DMS153 treated with DMSO at 0.1 percent for 48 hours (cell line): ENCODE measurements at regions not wholly inside any gene's neighbourhood (a gene's known extent, or its start where the extent isn't known, plus 50 kb on each side); places are given as distances from the start of the nearest gene placed in this dataset.

Experiments
- DNase-seq: peaks from one replicate; lab custom pipeline; 2025; ENCODE audit not compliant: unreplicated experiment; lab: John Stamatoyannopoulos, UW

GRCh38 chr15:62459875-62460274 is 294.8 kb upstream of the C2CD4B start:
- DNase-seq, result no peak

DNA sequence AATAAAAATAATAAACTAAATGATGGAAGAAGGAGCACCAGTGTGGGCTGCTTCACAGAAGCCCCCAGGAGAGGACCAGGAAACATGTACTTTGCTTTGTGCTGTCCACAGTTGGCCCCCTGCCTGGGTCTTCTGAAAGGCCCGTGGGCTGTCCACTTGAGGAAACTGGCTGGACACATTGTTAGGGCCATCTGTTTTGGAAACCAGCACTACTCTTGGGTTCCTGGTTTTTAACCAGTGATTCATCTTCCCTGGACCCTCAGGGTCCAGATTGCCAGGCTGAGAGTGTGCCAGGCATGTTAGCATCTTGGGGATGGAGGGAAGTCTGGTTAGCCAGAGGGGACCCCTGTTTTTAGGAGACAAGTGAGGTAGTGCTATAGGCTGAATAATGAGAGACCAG is 297.2 kb upstream of the C2CD4B start:
- DNase-seq, result no peak

- DNase-seq, result no peak
Measured at GRCh38 chr15:62462721-62463120, 297.6 kb upstream of the C2CD4B start.

- DNase-seq, result no peak
Measured at GRCh38 chr15:62464705-62465104, 299.6 kb upstream of the C2CD4B start.

DNA sequence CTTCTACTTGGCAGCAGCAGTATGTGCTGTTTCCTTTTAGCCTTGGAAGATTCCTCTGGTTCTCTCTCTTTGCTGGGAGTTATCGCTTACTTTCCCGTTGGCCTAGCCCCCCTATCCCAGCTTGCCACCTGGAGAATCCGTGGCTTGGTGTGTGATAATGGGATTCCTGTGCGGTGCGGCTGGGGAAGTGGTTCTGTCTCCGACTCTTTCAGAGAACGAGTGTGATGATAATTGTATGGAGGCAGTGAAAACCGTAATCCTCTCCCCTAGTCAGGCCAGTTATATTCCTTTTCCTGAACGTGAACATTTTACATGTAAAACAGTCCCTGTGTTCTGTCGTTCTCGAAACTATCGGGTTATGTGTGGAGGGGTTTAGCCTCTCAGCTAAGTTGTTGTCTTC is 300.1 kb upstream of the C2CD4B start:
- DNase-seq, result no peak

- DNase-seq, result no peak
Measured at GRCh38 chr15:62469478-62469873, 304.4 kb upstream of the C2CD4B start.

DNA sequence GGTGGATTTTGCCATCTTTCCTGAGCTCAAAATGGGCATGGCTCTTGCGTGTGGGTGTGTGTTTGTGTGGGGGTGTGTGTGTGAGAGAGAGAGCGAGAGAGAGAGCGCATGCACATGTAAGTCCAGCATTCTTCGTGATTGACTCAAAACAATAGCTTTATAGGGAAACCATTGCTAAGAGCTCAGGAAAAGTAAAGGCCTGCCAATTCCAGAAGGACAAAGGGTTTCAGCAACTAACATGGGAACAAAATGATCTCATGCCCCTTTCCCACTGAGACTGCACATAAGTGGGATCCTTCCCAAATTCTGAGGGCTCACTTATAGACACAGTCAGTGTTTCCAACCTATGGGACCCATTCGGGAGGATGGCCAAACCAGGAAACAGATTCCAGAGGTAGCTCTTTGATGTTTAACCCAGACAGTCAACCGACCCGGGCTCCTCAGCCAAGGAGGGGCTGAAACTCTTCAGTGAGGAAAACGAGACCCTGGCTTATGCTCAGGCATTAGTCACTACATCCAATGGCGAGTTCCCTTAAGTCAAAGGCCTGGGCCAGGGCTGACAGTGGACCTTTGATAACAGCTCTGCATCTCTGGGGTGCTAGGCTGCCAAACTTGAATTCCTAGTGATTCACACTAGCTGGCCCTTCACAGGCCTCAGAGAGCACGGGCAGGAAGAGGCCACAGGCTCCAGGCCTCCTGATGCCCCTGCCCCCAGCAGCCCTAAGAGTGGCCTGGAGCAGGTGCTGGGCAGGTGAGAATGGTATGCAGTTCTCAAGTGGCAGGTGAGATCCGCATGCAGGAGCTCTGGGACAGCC is 305.0 kb upstream of the C2CD4B start:
- DNase-seq, result no peak

- DNase-seq, result no peak
Measured at GRCh38 chr15:62472616-62473299, 307.7 kb upstream of the C2CD4B start.

DNA sequence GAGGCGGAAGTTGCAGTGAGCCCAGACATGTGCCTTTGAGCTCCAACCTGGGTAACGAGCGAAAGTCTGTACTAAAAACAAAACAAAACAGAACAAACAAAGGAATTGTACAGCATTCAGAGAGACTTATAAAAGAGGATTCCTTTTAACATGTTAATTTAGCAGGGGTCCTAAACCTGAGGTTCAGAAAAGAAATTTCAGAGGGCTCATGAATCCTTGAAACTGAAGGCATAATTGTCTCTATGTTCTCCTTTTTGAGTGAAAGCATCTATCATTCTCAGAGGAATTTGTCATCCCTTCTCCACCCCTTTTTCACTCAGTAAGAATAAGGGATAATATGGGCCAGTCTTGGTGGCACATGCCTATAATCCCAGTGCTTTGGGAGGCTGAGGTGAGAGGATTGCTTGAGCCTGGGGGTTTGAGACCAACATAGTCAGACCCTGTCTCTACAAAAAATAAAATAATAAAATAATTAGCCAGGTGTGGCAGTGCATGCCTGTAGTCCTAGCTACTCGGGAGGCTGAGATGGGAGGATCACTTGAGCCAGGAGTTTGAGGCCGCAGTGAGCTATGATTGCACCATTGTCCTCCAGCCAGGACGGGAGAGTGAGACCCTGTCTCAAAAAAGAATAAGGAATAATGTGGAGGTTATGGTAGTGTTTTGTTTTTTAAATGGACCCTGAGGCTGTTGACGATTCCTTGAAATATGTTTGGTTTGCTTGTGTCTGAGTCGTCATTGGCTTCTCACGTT is 309.1 kb upstream of the C2CD4B start:
- DNase-seq, result no peak

DNA sequence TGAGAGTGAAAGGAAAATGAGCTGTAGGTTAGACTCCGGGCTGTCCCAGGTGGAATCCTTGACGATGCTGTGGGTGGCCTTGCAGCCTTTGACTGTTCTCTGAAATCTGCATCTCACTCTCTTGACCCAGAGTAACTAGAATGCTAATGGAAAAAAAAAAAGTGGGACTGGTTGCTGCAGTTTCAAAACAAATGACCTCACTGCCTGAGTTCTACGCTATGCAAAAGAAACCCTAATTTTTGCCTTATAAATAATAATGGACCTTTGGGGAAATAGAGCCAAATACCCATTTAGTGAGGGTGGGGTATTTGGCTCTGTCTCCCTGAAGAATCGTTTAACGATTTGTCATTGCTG is 309.7 kb upstream of the C2CD4B start:
- DNase-seq, result no peak

- DNase-seq, result no peak
Measured at GRCh38 chr15:62475591-62475990, 310.5 kb upstream of the C2CD4B start.

- no peak for DNase-seq
Measured at GRCh38 chr15:62476163-62476562, 311.1 kb upstream of the C2CD4B start.

DNA sequence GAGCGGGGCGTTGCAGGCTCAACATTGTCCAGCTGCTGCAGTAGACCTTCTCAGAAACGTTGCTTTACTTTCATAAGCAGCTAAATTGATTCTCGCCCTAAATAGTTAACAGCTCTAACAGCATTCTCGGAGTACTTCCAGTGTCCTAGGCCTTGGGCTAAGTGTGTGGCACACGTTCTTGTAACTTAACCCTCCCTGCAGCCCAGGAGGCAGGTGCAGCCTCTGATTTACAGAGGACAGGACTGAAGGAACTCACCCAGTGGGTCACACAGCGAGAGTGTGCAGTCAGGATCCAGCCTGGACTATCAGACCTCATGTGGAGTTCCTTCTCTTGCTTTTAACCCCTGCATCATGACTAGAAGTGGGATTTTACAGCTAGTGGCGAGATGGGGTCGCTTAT is 312.8 kb upstream of the C2CD4B start:
- no peak for DNase-seq

GRCh38 chr15:62482785-62483429 is 317.8 kb upstream of the C2CD4B start:
- no peak for DNase-seq

- DNase-seq, result no peak
Measured at GRCh38 chr15:62483814-62484213, 318.7 kb upstream of the C2CD4B start.

DNA sequence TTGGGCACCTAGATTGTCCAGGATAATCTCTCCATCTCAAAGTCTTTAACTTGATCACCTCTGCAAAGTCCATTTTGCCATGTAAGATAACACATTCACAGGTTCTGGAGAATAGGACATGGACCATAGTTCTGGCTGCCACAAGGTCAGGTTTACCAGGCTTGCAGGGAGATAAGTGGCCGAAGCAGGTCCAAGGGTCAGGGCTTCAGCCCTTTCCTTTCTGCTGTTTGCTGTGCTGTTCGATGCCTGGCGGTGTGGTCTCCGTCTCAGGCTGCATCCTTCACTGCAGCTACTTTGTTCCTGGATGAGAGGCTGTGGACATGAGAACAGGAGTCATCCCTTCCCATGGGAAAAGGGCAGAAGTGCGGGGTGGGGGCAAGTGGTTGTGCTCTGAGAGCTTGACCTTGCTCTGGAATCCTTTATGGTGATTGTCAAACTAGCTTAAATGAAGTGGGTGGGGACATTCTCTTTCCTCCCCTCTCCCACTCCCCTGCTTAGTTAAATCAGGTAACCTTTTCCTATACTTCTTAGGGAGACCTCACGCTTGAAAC is 320.2 kb upstream of the C2CD4B start:
- no peak for DNase-seq

DNA sequence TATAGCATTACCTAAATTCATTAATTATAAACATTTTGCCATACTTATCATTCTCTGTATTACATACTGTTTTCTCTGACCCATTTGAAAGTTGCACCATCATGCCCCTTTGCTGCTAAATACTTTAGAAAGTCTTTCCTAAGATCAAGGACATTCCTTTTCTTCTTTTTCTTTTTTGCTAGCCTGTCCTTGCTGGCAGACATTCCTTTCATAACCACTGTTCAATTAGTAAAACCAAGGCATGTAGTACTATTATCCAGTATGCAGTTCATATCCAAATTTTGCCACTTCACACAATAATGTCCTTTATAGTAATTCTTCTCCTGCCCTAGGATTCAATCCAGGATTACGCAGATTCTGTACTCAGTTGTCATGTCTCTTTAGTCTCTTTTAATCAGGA is 321.0 kb upstream of the C2CD4B start:
- no peak for DNase-seq

DNA sequence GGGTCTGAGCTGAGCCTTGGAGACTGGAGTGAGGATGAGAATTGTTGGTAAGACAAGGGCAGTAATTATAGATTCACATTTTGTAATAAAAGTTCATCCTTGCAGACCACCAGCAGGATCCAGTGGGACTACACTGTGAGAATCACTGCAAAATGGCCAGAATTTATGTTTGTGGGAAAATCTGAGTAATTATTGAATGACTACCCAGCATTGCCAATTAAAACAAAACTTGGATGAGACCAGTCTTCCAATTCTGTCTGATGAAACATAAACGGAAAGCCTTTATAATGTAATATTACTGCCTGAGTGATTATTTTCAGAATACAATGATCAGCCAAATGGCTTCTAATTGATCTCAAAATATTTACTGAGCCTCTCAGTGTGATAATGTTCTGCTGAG is 323.3 kb upstream of the C2CD4B start:
- no peak for DNase-seq

DNA sequence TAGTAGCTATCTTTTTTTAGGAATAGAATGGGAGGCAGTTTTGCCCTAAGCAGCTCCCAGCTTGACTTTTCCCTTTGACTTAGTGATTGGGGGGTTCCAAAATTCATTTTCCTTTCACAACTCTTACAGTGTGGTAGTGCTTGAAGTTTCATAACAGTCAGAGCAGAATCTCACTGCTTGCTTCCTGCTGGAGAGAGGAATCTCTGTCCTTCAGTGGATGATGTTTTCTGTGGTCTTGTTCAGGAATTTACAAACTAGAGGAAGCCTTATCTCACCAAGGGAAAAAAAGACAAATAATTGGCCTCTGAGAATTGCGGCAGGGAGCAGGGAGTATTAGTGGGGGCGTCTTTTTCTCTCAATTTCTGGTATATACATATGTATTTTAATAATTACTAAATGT is 326.6 kb upstream of the C2CD4B start:
- no peak for DNase-seq

DNA sequence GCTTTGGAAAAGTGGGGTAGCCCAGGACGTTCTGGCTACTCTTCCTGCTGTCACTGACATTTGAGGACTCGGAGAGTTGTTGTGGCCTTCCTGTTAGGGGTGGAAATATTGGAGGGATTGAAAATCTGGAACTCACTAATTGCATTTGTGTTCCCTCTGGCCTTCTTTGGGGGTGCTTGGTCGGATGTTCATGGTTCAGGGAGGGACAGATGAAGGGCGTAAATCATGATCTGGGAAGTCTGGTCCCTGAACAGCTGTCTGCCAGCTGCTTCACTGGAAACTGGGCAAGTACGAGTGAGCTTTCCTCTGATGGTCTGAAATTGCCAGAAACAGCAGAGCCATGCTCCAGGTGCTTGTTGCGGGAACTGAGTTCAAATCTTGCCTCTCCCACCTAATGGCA is 327.8 kb upstream of the C2CD4B start:
- DNase-seq, result no peak

GRCh38 chr15:62494197-62494596 is 329.1 kb upstream of the C2CD4B start:
- DNase-seq, result no peak
